PC-9 (cell line): ENCODE measurements at regions not wholly inside any gene's neighbourhood (a gene's known extent, or its start where the extent isn't known, plus 50 kb on each side); places are given as distances from the start of the nearest gene placed in this dataset.

Experiments used
- BruUV-seq: library from RNA; stranded (reverse); fragments of 400-500 nt; replicated peaks from 2 replicates; lab custom pipeline; 2021; lab: Mats Ljungman, UMichigan
- CTCF ChIA-PET: fragments of 300-600 bp; sonication (Branson Sonifier 250); formaldehyde crosslinking; loops from one replicate; lab custom pipeline; 2022; ENCODE audit warnings: antibody characterized with exemption; lab: Charles Lee
- POLR2A ChIA-PET: fragments of 300-600 bp; sonication (Branson Sonifier 250); formaldehyde crosslinking; loops from one replicate; lab custom pipeline; 2022; ENCODE audit warnings: antibody characterized with exemption; ENCODE audit not compliant: unreplicated experiment; lab: Charles Lee
- DNase-seq, 2 experiments: peaks; one replicate each; pipeline versions ENCODE4 v3.0.0 to v3.0.0-alpha.2; 2015 to 2022; ENCODE audit warnings: mixed read lengths in 1 of 2
- H2AFZ ChIP-seq: fragments of 200-600 bp; sonication (generic); 2 replicates; pipeline ENCODE4 v1.8.1; 2017; ENCODE audit warnings: antibody characterized with exemption
- H3F3A ChIP-seq: fragments of 200-600 bp; sonication (generic); 2 replicates; pipeline ENCODE4 v1.8.1; 2017; ENCODE audit warnings: antibody characterized with exemption, mild to moderate bottlenecking, low read depth; ENCODE audit not compliant: insufficient read depth
- H3K27ac ChIP-seq: fragments of 200-600 bp; sonication (generic); 2 replicates; pipeline ENCODE4 v1.6.1; 2016; ENCODE audit warnings: mixed run types
- H3K27me3 ChIP-seq: fragments of 200-600 bp; sonication (generic); 2 replicates; pipeline ENCODE4 v1.6.1; 2016; ENCODE audit warnings: low read depth, mixed run types; ENCODE audit not compliant: insufficient read depth
- H3K36me3 ChIP-seq: fragments of 200-600 bp; sonication (generic); 2 replicates; pipeline ENCODE4 v1.6.1; 2016; ENCODE audit warnings: low read depth, mixed run types
- H3K4me1 ChIP-seq: fragments of 200-600 bp; sonication (generic); replicated peaks from 2 replicates; pipeline ENCODE4 v1.6.1; 2016; ENCODE audit warnings: mixed run types; ENCODE audit not compliant: insufficient read depth
- H3K4me2 ChIP-seq: fragments of 200-600 bp; sonication (generic); 2 replicates; pipeline ENCODE4 v1.6.1; 2017; ENCODE audit warnings: mixed run types
- H3K4me3 ChIP-seq: fragments of 200-600 bp; sonication (generic); 2 replicates; pipeline ENCODE4 v1.6.1; 2016; ENCODE audit warnings: mixed run types
- H3K79me2 ChIP-seq: fragments of 200-600 bp; sonication (generic); 2 replicates; pipeline ENCODE4 v1.6.1; 2017; ENCODE audit warnings: low read depth, mixed run types
- H3K9me2 ChIP-seq: fragments of 200-600 bp; sonication (generic); 2 replicates; pipeline ENCODE4 v1.8.1; 2017; ENCODE audit warnings: mild to moderate bottlenecking; ENCODE audit not compliant: insufficient read depth
- H3K9me3 ChIP-seq: fragments of 200-600 bp; sonication (generic); 2 replicates; pipeline ENCODE4 v1.8.1; 2016; ENCODE audit warnings: low read depth; ENCODE audit not compliant: insufficient read depth
- H4K20me1 ChIP-seq: fragments of 200-600 bp; sonication (generic); 2 replicates; pipeline ENCODE4 v1.8.1; 2017; ENCODE audit not compliant: insufficient read depth
- EZH2 ChIP-seq: fragments of 200-600 bp; sonication (generic); IDR thresholded peaks from 2 replicates; pipeline ENCODE4 v1.8.0; 2017; ENCODE audit warnings: antibody characterized with exemption, low read depth
- intact Hi-C: fragments of 100-400 bp; cut with micrococcal nuclease; formaldehyde crosslinking; loops from one replicate; pipeline ENCODE4 v1.10.0; 2022; ENCODE audit not compliant: unreplicated experiment
- TF ChIP-seq, protein P1 (sequence below): fragments of 200-600 bp; sonication (generic); conservative IDR thresholded peaks from 2 replicates; pipeline ENCODE4 v1.6.1; 2017; ENCODE audit warnings: mixed run types, antibody characterized with exemption, mild to moderate bottlenecking, moderate library complexity

DNA sequence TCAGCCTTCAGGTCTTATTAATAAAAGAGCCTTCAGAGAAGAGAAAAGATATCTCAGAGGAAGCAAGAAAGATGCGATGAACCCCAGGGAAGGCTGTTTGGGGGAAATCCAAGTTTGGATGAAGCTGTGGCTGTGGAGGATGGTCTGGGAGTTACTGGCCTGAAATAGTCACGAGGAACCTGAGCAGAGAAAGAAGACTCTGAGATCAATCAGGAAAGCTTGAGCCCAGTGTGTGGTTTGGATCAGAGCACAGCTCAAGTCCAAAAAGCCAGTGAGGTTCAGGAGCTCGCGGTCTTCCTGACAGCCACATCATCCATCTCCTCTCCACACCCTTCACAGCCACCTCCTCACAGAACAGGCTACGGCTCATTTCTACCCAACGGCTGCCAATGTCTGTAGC lies 87.4 kb upstream of the SERPINE2 start:
- Histone ChIP-seq H3K9me3 (peaks cover 20% of the 10 kb centered on the region), H4K20me1 (no peaks in the 10 kb centered on the region), H3K79me2 (no peaks in the 10 kb centered on the region), H3K27me3 (no peaks in the 10 kb centered on the region), H3K36me3 (no peaks in the 10 kb centered on the region), H3K4me3 (no peak overlapping the region), H3F3A (no peaks in the 10 kb centered on the region), H3K27ac (no peak overlapping the region), H2AFZ (no peak overlapping the region), H3K4me2 (no peak overlapping the region), H3K4me1 (no peaks in the 10 kb centered on the region), H3K9me2 (no peaks in the 10 kb centered on the region; the same call in 1 of the 2 replicates)
- intact Hi-C loops, result no loop called here
- TF ChIP-seq, protein P1, sequence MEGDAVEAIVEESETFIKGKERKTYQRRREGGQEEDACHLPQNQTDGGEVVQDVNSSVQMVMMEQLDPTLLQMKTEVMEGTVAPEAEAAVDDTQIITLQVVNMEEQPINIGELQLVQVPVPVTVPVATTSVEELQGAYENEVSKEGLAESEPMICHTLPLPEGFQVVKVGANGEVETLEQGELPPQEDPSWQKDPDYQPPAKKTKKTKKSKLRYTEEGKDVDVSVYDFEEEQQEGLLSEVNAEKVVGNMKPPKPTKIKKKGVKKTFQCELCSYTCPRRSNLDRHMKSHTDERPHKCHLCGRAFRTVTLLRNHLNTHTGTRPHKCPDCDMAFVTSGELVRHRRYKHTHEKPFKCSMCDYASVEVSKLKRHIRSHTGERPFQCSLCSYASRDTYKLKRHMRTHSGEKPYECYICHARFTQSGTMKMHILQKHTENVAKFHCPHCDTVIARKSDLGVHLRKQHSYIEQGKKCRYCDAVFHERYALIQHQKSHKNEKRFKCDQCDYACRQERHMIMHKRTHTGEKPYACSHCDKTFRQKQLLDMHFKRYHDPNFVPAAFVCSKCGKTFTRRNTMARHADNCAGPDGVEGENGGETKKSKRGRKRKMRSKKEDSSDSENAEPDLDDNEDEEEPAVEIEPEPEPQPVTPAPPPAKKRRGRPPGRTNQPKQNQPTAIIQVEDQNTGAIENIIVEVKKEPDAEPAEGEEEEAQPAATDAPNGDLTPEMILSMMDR, result no peak
- no peak for TF ChIP-seq EZH2
- BruUV-seq, result no TSS peak
- POLR2A ChIA-PET, result no interaction called here
- CTCF ChIA-PET, result no interaction called here
- no peak for DNase-seq

DNA sequence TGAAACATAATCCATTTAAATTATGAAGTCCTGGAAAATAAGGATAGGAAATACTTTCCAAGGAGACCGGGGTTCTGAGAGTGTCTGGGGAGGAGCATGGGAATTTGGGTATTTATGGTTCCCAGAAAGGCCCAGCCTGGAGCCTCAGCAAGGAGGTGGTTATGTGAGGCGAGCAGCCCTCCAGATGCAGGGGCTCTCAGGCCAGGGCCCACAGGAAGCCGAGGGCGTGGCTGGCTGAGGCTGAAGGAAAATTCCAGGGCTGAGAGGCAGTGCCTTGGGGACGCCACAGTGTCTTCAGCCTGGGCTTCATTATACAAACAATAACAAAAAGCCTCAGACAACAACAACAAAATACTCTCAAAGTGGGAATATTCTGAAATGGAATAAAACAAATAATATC lies 86.9 kb upstream of the SERPINE2 start:
- H3K4me3 ChIP-seq, result no peak overlapping the region
- POLR2A ChIA-PET, result no interaction called here

DNA sequence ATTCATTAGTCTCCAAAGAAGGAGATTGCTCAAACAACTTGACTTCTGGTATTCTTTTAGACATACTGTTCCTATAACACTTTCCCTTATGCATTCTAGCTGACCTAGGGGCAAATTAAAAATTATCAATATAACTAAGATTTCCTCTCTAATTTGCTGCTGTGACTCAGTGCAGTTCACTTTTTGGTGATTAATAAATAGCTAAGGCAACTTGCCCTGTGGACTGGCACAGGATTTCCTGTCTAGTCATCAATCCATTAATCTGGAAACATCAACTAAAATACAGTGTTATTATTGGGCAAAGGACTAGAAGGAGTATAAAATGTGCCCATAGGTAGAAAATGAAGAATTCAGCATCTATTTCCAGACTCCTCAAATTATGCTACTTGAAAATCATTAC lies 83.5 kb upstream of the SERPINE2 start:
- Histone ChIP-seq H3K4me1 (no peaks in the 10 kb centered on the region), H3K36me3 (no peaks in the 10 kb centered on the region), H4K20me1 (no peaks in the 10 kb centered on the region), H3F3A (no peaks in the 10 kb centered on the region), H3K27ac (no peak overlapping the region), H3K27me3 (no peaks in the 10 kb centered on the region), H3K4me3 (no peak overlapping the region), H3K9me3 (peaks cover 35% of the 10 kb centered on the region), H3K4me2 (no peak overlapping the region), H3K79me2 (no peaks in the 10 kb centered on the region), H2AFZ (no peak overlapping the region; the same call in 1 of the 2 replicates), H3K9me2 (no peaks in the 10 kb centered on the region; the same call in 1 of the 2 replicates)
- CTCF ChIA-PET, result no interaction called here
- intact Hi-C loops, result no loop called here
- POLR2A ChIA-PET, result no interaction called here
- no peak for DNase-seq
- TF ChIP-seq, protein P1, result no peak
- no peak for TF ChIP-seq EZH2
- BruUV-seq, result no TSS peak

More for the DNA sequence above, 86.9 kb upstream of the SERPINE2 start:
- CTCF ChIA-PET, result no interaction called here
- intact Hi-C loops, result no loop called here
- no peaks in the 10 kb centered on the region for H3K4me1 ChIP-seq
- H3K79me2 ChIP-seq, result no peaks in the 10 kb centered on the region
- H3K9me3 ChIP-seq, result peaks cover 20% of the 10 kb centered on the region
- H3K27ac ChIP-seq, result no peak overlapping the region
- no TSS peak for BruUV-seq
- DNase-seq, result no peak
- no peaks in the 10 kb centered on the region for H3K36me3 ChIP-seq
- no peaks in the 10 kb centered on the region for H3K27me3 ChIP-seq
- no peaks in the 10 kb centered on the region for H3F3A ChIP-seq
- H3K9me2 ChIP-seq, result no peaks in the 10 kb centered on the region; the same call in 1 of the 2 replicates
- no peaks in the 10 kb centered on the region for H4K20me1 ChIP-seq
- TF ChIP-seq, protein P1, result no peak
- no peak for TF ChIP-seq EZH2
- no peak overlapping the region for H3K4me2 ChIP-seq
- no peak overlapping the region for H2AFZ ChIP-seq
